GM12873 (cell line): ENCODE measurements at regions not wholly inside any gene's neighbourhood (a gene's known extent, or its start where the extent isn't known, plus 50 kb on each side); places are given as distances from the start of the nearest gene placed in this dataset.

Experiments
- TF ChIP-seq, protein P1 (sequence below): IDR thresholded peaks from 2 replicates; pipeline ENCODE4 v1.5.1; 2012; ENCODE audit warnings: low read depth, mild to moderate bottlenecking, moderate library complexity, low read length, control low read depth; ENCODE audit not compliant: insufficient read depth; ENCODE audit errors: missing control alignments

DNA sequence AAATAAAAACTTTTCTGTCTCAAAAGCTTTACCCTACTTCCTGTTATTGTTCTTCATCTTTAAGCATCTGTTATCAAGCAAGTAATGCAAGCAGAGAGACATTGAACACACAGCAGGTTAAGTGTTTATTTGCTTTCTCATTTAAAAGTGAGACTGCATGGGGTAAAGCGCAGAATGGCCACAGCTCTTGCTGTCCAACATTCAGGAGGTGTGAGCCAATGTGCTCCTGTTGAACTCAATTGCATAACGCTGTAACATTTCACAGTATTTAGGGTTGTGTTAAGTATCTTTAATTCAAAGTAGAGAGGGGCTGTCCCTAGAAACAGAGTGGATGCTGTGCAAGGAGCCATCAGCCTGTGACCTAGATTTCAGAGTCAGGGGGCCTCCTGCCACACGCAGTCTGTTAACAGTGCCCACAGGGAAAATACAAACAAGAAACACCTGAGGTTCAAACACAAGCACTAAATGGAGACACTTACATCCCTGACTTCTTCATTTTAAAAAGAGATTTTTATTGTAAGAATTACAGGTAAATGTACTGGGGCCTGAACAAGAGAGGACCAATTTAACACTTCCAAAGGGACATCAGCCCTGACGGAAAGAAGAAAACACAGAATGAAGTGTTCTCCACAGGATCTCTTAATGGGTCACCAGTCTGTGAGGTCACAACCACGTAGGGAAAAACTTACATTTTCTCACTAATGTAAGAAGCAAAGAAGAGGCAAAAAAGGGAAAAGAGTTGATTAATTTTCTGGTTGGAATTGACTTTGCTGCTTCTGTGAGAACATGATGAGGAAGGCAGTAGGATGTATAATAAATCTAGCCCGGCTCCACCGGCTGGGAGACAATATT, 815.1 kb downstream of the VGLL3 start:
- TF ChIP-seq, protein P1, sequence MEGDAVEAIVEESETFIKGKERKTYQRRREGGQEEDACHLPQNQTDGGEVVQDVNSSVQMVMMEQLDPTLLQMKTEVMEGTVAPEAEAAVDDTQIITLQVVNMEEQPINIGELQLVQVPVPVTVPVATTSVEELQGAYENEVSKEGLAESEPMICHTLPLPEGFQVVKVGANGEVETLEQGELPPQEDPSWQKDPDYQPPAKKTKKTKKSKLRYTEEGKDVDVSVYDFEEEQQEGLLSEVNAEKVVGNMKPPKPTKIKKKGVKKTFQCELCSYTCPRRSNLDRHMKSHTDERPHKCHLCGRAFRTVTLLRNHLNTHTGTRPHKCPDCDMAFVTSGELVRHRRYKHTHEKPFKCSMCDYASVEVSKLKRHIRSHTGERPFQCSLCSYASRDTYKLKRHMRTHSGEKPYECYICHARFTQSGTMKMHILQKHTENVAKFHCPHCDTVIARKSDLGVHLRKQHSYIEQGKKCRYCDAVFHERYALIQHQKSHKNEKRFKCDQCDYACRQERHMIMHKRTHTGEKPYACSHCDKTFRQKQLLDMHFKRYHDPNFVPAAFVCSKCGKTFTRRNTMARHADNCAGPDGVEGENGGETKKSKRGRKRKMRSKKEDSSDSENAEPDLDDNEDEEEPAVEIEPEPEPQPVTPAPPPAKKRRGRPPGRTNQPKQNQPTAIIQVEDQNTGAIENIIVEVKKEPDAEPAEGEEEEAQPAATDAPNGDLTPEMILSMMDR, result no peak

DNA sequence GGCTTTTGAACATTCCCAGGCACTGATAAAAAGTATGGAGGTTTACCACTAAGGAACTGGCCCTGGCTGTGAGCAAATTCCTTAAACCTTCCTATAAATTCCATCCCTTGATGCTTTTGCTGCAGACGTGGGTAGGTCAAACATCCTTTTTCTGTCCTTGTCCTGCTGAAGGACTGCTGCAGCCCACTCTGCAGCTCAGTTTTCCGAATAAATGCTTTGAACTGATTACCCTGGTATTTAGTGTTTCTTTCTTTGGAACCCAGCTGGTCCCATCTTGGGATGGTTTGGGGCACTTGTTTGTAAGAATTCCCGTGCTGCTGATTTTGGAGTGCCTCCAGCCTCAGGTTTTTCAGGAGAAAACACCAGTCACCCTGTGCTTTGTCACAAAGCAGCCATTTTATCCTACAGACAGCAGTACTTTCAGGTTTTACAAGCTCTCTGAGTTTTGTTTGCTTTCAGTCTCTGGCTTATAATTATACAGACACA, 815.9 kb downstream of the VGLL3 start:
- TF ChIP-seq, protein P1, result no peak

DNA sequence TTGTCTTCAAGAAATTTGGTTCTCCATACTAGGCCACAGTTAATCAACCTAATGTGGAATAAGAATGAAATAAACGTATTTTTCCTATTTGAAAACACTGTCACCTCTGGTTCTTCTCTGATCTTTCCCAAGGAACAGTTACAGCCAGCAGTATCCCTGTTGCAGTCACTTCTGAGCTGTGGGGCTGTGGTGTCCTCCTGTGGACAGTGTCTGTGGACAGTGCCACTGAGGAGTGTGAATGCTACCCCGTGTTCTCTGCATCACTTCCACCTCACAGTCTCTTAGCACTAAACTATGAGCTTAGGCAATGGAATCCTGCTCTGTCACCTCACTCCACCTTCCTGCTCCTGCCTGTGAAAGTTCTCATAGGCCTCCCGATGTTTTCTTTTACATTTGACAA, 817.5 kb downstream of the VGLL3 start:
- TF ChIP-seq, protein P1, result no peak

DNA sequence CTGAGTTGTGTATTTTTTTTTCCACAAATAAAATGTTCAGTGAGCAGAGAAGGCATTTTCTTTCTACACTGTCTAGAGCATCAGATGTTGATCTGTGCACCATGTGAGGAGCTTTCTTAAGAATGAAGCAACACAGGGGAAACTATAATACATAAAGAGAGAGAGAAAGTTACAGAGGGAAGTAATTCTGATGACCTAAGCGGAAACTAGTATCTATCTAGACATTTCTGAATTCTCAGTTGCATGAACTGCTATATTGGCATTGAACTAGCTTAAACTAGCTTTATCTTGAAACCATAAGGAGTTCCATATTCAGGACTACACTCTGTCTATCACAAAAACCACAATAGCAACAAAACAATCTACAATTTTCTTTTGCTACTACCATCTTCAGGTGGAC, 822.4 kb downstream of the VGLL3 start:
- TF ChIP-seq, protein P1, result no peak

DNA sequence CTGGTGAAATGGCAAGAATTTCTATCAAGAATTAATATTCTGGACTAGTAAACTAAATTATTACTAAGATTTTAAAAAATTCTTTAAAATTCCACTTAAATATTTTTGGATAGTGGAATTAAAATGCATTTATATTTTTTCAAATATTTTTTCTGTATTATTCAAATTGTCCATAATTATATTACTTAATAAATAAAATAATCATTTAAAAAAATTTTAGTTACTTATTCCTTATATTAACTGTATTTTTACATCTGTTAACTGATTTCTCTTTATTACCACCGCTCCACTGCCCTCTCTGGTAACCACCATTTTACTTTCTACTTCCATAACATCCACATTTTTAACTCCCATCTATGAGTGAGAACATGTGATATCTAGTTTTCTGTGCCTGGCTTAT, 828.4 kb downstream of the VGLL3 start:
- TF ChIP-seq, protein P1, result no peak

DNA sequence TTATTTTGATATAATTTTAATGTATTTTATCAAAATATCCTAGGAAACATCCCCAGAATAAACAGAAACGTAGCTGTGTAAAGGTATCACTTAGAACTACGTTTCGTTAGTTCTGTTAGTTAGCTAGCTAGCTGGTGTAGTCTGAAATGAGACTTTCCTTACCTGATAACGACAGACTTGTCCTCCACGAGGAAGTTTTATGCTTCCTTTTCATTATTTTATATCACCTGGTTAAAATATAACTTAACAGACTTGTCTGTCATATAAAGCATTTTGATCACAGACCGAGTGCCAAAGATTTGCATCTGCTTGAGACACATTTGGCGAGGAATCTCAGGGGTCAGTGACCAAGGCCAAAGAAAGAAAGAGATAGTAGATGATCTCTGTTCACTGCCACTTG, 829.5 kb downstream of the VGLL3 start:
- TF ChIP-seq, protein P1, result no peak

DNA sequence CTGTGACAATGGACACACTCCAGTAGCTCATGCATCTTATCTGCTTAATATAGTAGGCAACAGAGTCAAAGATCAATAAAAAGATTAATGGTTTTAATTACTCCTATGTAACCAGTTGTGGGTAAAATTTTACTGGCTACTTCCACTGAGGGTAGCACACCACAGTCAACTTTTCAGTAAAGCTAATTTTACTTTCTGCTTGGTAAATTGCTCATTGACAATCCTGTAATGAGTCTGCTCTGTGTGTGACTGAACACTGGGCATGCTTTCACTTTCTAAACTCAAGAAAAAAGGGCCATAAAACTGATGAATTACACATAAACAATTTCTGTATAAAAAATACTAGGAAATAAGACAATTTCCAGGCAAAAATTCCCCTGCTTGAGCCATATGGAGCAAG, 838.3 kb downstream of the VGLL3 start:
- TF ChIP-seq, protein P1, result no peak
